EL (cell line): ENCODE measurements at regions not wholly inside any gene's neighbourhood (a gene's known extent, or its start where the extent isn't known, plus 50 kb on each side); places are given as distances from the start of the nearest gene placed in this dataset.

Experiments
- DNase-seq: peaks from one replicate; pipeline ENCODE4 v3.0.0-alpha.2; 2016

GRCh38 chr16:60337671-60338070 is 1603.6 kb upstream of the GOT2 start:
- no peak for DNase-seq

DNA sequence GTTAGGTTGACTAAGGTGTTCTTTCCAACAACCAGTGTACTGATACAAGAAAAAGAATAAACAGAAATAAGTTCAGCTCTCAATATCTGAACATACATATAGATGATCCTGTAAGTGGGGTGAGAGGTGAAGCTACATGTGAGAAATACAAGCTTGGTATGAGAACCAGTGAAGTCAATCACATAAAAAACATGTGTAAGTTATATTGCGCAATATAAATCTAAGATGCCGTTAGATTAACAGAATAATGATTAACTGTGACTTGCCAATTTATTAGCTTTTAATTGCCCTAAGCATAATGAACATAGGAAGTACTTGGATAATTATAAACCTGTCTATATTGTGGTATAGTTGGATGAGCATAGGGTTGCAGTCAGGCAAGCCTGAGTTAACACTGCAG is 1597.1 kb upstream of the GOT2 start:
- DNase-seq: no peak

GRCh38 chr16:60329108-60329507 is 1595.0 kb upstream of the GOT2 start:
- DNase-seq: no peak

- DNase-seq: no peak
Observed at GRCh38 chr16:60328152-60328551, 1594.0 kb upstream of the GOT2 start.

- no peak for DNase-seq
Observed at GRCh38 chr16:60318486-60318885, 1584.4 kb upstream of the GOT2 start.

DNA sequence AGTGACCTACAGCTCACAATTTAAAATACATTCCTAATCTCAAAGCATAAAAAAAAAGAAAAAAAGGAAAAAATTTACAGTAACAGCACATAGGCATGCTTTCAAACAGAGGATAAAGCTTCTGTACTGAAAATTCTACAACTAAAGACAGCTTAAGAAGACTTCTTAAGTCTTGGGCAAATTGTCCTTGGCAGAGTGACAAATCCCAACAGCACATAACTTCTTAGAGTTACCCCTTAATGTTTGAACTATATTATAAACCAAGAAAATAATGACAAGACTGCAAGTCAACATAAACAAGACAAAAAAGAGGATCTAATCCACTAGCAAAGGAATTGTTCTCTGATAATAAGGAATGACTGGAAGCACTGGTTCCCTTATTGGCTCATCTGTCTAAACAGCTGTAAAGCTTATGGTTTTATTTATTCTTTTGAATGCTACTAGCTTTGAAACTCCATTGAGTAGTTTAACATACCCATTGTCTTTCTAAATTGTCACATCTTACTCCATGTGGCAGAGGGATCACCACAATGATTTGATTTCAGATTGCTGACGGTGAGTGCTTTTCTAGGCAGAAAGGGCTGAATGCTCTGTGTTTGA is 1576.8 kb upstream of the GOT2 start:
- DNase-seq: no peak

GRCh38 chr16:60304720-60305119 is 1570.6 kb upstream of the GOT2 start:
- no peak for DNase-seq

GRCh38 chr16:60304066-60304465 is 1570.0 kb upstream of the GOT2 start:
- no peak for DNase-seq

- no peak for DNase-seq
Observed at GRCh38 chr16:60302676-60303075, 1568.6 kb upstream of the GOT2 start.

DNA sequence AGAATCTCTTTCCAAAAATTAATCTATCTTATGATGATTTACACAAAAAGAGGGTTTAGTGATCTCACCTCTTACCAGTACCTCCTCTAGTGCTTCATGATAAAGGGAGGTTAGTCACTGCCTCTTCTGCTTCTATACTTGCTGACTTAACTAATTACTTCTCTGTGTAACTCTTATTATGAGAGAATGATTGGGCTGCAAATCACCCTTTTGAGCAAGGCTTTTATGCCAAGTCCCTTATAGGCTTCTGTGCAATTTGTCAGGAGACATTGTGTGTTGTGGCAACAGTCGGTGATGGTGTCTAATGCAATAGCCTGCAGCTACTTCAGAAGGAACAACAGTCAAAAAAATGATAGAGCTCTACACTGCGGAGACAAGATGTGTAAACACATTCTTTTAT is 1568.1 kb upstream of the GOT2 start:
- no peak for DNase-seq

GRCh38 chr16:60299241-60299776 is 1565.2 kb upstream of the GOT2 start:
- no peak for DNase-seq

GRCh38 chr16:60295451-60295850 is 1561.3 kb upstream of the GOT2 start:
- no peak for DNase-seq

DNA sequence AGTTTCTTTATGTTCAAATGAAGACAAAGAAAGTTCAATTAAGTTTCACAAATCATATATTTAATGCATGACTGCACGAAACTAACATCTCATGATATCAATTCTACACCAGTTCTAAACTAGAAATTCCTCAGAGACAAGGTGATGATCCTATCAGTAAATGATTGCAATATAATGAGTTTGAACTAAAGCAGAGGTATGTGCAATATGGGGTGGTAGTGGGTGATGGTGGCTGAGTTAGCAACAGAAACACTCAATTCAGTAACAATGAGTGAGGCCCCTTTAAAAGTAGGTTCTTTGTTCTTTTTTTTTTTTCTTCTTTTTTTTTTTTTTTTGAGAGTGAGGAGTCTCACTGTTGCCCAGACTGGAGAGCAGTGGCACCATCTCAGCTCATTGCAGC is 1551.7 kb upstream of the GOT2 start:
- no peak for DNase-seq

DNA sequence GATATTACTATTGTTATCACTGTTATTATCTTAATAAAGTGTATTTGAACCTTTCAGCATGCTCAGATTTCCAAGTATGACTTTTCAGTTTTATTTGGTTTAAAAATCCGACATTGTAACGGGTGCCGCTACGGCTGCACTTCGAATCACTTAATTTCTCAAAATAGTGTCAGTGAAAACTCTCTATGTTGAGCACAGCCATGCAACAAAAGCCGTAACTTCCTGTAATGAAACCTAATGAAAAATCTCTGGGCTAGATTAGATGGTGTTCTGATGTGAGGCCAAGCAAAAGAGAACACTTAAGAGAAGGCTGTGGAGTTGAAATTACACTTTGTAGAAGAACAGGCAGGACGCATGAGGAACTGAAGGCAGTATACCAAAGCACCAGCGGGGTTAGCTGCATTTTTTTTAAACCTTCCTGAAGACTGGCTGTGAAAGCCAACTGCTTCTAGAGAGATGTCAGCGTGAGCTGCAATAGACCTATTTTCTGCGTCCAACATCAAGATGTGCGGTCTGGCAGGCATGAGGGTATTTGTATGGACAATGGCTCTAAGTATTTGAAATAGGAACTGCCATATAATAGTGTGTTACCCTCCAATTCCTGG is 1545.0 kb upstream of the GOT2 start:
- DNase-seq: peak; percentile 18

- no peak for DNase-seq
Observed at GRCh38 chr16:60274431-60275019, 1540.4 kb upstream of the GOT2 start.

- DNase-seq: no peak
Observed at GRCh38 chr16:60271781-60272180, 1537.7 kb upstream of the GOT2 start.

DNA sequence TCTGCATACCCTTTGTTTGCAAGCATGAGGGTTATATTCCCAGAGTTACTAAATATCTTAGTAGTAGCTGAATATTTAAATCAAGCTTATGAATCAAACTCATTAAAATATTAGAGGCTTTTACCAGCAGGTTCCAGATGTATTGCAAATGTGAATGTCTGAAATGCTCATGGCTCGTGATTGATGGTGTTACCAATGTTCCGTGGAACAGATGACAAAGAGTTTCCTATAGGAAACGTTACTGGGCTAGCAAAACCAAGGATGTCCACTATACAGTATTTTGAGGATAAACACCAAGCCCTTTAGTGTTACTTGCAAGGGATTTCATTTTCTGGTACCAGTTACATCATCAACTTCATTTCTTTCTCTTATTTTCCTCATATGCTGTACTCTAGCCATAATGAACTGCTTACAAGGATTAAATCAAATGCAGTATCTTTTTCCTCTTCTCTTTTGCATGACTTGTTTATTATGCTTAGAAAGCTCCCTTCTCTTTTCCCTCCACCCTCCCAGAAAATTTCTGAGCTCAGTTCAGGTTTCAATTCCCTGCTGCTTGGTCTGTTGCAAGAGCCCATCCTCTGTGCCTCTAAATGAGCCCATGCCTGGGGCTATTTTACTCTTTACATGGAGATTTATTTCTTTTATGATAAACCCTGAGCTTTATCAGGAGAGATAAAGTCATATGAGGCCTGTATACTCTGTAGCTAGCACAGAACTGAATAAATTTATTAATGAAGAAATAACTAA is 1537.1 kb upstream of the GOT2 start:
- DNase-seq: no peak

GRCh38 chr16:60261425-60261824 is 1527.3 kb upstream of the GOT2 start:
- DNase-seq: no peak

DNA sequence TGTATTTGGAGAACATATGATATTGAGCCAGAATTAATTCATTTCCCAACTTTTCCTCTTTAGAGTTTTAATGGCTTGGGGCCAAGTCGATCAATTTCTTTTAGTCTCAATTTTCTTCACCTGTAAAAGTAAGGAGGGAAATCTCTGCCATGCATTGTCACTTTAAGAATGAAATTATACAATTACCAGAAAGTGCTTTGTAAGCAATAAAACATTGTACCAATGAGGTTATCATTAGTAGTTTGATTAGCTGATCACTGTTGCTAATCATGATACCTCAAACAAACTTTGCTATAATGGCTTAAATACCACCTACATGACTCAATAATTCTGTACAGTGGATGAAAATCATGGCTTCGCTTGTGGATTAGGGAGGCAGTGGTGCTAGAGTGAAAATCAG is 1525.8 kb upstream of the GOT2 start:
- DNase-seq: no peak

GRCh38 chr16:60246086-60246485 is 1512.0 kb upstream of the GOT2 start:
- DNase-seq: no peak

GRCh38 chr16:60241671-60242070 is 1507.6 kb upstream of the GOT2 start:
- no peak for DNase-seq

DNA sequence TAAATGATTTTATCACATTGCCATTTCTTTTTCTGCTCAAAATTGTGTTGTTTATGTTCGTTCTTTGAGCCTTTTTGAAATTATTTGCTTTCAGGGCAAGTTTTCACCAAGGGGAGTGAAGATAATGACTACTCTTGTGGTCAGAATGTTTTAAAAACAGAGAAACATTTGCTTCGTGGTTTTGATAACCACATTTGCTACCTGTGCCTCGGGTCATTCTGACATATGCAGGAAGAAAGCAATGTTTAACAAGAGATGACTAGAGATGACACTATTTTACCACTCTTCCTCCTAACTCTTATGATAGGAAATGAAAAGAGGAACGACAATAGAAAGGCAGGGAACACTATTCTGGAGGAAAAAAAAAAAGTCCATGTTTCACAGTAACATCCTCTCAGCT is 1496.5 kb upstream of the GOT2 start:
- DNase-seq: peak; percentile 66

DNA sequence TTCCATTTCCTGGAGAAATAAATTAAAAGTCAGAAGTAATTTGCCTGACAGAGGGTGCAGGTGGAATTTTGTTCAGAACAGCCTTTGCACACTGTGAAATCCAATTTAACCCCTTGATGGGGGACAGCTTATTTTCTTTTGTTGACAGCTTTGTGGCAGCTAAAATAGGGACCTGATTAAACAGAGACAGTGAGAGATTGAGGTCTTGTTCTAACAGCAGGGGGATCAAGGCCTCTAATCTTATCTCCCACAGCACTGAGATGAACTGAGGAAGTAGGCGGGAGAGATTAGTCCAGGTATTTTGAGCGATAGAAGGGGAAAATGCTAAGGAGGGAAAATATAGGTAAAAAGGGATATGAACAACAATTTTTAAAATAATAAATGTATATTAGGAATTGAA is 1491.4 kb upstream of the GOT2 start:
- DNase-seq: no peak

- DNase-seq: no peak
Observed at GRCh38 chr16:60217787-60218186, 1483.7 kb upstream of the GOT2 start.
